ENCODE measurements at regions not wholly inside any gene's neighbourhood (a gene's known extent, or its start where the extent isn't known, plus 50 kb on each side); places are given as distances from the start of the nearest gene placed in this dataset.

- DNase-seq (ENCODE audit: low read depth in 2 of 2), result no peak
Measured at GRCh38 chr10:116792817-116793216, 50.5 kb upstream of the HSPA12A start.

DNA sequence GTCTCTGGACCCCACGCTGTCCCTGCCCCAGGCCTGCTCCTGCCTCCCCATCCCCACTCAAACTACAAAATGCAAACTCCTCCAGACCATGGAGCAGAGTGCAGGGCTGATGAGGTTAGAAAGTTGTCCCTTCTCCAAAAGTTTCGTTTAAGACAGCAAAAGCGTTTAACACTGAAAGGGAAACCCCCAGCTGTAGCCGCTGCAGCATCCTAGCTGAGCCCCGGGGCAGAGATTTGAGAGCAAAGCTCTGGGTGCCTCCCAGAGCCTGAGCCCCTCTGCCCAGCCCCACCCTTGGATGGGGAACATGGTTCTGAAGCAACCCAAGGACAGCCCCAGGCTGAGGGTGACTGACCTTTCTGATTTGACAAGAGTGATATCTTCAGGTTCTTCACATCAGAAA, 52.8 kb upstream of the ENO4 start:
- no peak for DNase-seq (ENCODE audit: low read depth in 2 of 2)

DNA sequence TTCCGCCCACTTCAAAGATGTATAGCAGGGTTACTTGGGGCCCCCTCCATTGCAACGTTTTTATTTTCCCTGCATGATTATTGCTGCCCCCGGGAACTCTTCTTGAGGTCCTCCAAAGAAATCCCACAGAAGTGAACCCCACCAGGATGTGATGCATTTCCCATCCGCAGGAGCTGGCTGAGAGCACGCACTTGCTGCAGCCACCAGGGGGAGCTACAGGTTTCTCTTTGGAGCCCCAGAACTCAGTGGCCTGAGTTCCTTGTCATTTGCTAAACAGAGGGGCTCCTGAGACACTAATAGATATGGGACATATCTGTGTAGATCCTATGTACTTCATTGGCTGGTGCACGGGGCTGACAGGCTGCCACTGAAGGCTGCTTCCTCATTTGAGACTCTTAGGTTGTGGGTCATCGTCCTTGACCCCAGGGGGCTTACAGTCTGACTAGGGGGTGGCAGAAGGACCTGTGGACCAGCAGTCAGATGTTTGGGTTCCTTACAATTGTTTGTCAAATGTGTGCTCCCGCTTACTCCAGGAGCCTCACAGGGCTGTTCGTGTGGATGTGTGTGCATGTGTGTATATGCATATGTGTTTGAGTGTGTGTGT, 52.3 kb upstream of the ENO4 start:
- DNase-seq (ENCODE audit: low read depth in 2 of 2), result peak; percentile 31 to 49

GRCh38 chr10:116798859-116799258, 50.4 kb upstream of the ENO4 start:
- DNase-seq (ENCODE audit: low read depth in 2 of 2), result no peak

Data from stimulated activated CD8-positive, alpha-beta memory T cell treated with anti-CD3 and anti-CD28 coated beads, Interleukin-15, amount 100 ng/mL, for 48 hours (primary cell).